GM12892 (cell line): ENCODE measurements at regions not wholly inside any gene's neighbourhood (a gene's known extent, or its start where the extent isn't known, plus 50 kb on each side); places are given as distances from the start of the nearest gene placed in this dataset.

Source experiments
- POLR2A ChIP-seq: IDR thresholded peaks from 2 replicates; pipeline ENCODE4 v1.6.1; 2011; ENCODE audit warnings: low read depth, low read length, control low read depth
- POLR2AphosphoS5 ChIP-seq: IDR thresholded peaks from 2 replicates; pipeline ENCODE4 v1.6.1; 2011; ENCODE audit warnings: low read depth, low read length, control low read depth
- TAF1 ChIP-seq: IDR thresholded peaks from 2 replicates; pipeline ENCODE4 v1.6.1; 2011; ENCODE audit warnings: low read depth, mild to moderate bottlenecking, control low read depth, low read length, borderline replicate concordance

DNA sequence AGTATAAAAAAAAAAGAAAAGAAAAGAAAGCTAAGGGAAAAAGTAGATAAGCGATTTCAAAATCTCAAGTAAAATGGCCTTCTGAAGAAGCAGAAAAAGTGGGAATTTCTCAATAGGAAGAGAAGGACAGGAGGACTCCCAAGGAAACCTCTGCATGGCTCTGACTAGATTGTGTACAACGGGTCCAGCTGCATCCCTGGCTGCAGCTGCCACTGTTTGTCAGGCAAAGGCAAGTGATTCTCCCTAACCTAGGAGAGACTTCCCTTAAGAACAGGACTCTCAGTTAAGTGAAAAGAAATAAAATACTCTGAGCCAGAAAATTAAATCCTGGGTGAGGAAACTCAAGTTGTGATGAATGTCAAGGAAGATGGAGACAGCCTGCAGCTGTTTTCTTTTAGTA is 298.6 kb upstream of the KIAA1217 start:
- TF ChIP-seq POLR2A (no peak), POLR2AphosphoS5 (no peak), TAF1 (no peak)
